ENCODE measurements at regions not wholly inside any gene's neighbourhood (a gene's known extent, or its start where the extent isn't known, plus 50 kb on each side); places are given as distances from the start of the nearest gene placed in this dataset.

GRCh38 chr14:97878206-97878605 is 1081.0 kb downstream of the VRK1 start:
- no peaks in the 10 kb centered on the region for H3K27me3 Mint-ChIP-seq
- H3K4me3 Mint-ChIP-seq = no peak overlapping the region
- ATAC-seq (replicated peaks) = no peak
- H3K27ac Mint-ChIP-seq = no peak overlapping the region
- H3K36me3 Mint-ChIP-seq (ENCODE audit: insufficient read depth) = no peaks in the 10 kb centered on the region
- H3K4me1 Mint-ChIP-seq (ENCODE audit: low read depth in 2 of 2) = peaks cover 4 to 19% of the 10 kb centered on the region in 2 donors
- no peak for DNase-seq
- no peaks in the 10 kb centered on the region for H3K9me3 Mint-ChIP-seq

GRCh38 chr14:97878727-97879126 is 1081.5 kb downstream of the VRK1 start:
- H3K36me3 Mint-ChIP-seq (ENCODE audit: insufficient read depth) = no peaks in the 10 kb centered on the region
- DNase-seq (no peak), ATAC-seq (replicated peaks) (no peak)
- H3K9me3 Mint-ChIP-seq = no peaks in the 10 kb centered on the region
- H3K27me3 Mint-ChIP-seq = no peaks in the 10 kb centered on the region
- no peak overlapping the region for H3K27ac Mint-ChIP-seq
- H3K4me3 Mint-ChIP-seq = no peak overlapping the region
- peaks cover 4 to 19% of the 10 kb centered on the region in 2 donors for H3K4me1 Mint-ChIP-seq (ENCODE audit: low read depth in 2 of 2)

DNA sequence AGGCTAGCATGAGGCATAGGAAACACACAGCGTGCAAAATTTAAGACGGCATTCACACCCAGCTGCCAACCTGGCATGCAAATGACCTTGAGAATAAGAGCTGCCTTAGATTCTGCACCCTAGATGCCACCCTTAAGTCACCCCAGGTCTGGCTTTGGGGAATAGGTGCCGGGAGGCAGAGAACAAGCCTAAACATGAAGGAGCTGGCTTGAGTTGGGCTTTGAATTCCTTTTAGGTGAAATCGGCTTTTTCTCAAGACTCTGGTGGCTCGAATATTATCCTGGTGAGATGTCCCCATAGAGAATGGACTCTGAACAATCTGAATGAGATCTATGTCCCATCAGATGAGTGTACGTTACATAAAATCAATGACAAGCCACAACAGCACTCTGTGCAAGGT is 1090.5 kb downstream of the VRK1 start:
- Mint-ChIP-seq H3K9me3 (no peaks in the 10 kb centered on the region), H3K4me1 (ENCODE audit: low read depth in 2 of 2) (no peaks in the 10 kb centered on the region), H3K27me3 (peaks cover 0 to 8% of the 10 kb centered on the region in 2 donors), H3K36me3 (ENCODE audit: insufficient read depth) (no peaks in the 10 kb centered on the region), H3K27ac (no peak overlapping the region), H3K4me3 (no peak overlapping the region)
- ATAC-seq (replicated peaks) (no peak), DNase-seq (no peak)

DNA sequence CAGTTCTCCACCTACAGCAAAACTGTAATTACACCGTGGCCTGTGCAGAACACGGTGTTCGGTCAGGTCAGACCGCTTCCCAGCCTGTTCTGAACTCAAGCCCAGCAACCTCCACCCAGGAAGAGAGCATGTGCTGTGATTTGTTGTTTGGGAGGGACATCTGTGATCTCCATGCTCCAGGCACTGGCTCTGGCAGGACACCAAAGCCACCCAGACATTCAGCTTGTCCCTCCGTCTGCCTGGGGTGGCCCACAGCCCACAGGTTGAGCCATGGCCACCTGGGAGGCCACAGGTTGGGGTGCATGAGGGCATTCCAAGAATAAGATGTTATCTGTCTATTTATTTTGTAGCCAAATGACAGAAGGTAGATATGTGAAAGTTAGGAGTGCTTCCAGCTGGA is 1091.1 kb downstream of the VRK1 start:
- H3K27ac Mint-ChIP-seq = no peak overlapping the region
- no peaks in the 10 kb centered on the region for H3K36me3 Mint-ChIP-seq (ENCODE audit: insufficient read depth)

DNA sequence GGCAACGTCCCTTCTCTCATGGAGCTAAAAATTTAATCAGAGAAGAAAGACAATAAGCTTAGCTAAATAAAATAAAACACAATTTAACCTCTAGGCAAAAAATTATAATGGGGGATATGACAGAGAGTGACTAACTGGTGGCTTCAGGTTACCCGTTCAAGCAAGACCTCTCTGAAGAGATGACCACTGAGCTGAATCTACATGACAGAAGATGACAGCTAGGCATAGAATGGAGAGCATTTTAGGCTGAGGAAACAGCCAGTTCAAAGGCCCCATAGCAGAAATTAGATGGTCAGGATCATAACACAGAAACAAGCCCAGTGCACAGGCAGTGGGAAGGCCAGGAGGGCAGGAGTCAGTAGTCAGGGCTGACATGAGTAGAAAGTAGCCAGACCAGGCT is 1094.3 kb downstream of the VRK1 start:
- H3K27me3 Mint-ChIP-seq = peaks cover 0 to 8% of the 10 kb centered on the region in 2 donors
- H3K4me1 Mint-ChIP-seq (ENCODE audit: low read depth in 2 of 2) = no peaks in the 10 kb centered on the region
- H3K27ac Mint-ChIP-seq = peak overlapping the region in 1 of 2 donors; percentile 13
- H3K9me3 Mint-ChIP-seq = no peaks in the 10 kb centered on the region
- no peak overlapping the region for H3K4me3 Mint-ChIP-seq
- no peaks in the 10 kb centered on the region for H3K36me3 Mint-ChIP-seq (ENCODE audit: insufficient read depth)
- DNase-seq = no peak
- ATAC-seq (replicated peaks) = no peak

More for the DNA sequence above, 1091.1 kb downstream of the VRK1 start:
- Mint-ChIP-seq H3K27me3 (peaks cover 0 to 8% of the 10 kb centered on the region in 2 donors), H3K4me1 (ENCODE audit: low read depth in 2 of 2) (no peaks in the 10 kb centered on the region), H3K9me3 (no peaks in the 10 kb centered on the region), H3K4me3 (no peak overlapping the region)
- no peak for DNase-seq
- no peak for ATAC-seq (replicated peaks)

DNA sequence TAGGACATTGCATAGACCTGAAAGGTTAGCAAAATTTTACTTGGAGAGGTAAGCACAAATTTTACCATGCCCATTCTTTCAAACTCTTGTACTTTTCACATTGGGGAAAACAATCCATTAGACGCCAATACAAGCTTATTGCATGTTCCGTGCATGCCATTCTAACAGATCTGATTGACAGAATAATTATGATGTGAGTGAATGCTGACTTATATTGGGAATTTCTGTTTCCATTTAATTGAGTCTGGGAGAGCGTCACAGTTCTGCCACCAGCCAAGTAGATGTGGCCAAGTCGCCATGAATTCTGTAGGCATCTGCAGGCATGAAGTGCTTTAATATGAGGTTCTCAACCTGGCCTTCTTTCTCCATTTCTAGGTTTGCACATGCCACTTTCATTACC is 1097.4 kb downstream of the VRK1 start:
- ATAC-seq (replicated peaks) (no peak), DNase-seq (no peak)
- Mint-ChIP-seq H3K27ac (no peak overlapping the region), H3K9me3 (no peaks in the 10 kb centered on the region), H3K4me1 (ENCODE audit: low read depth in 2 of 2) (no peaks in the 10 kb centered on the region), H3K27me3 (no peaks in the 10 kb centered on the region), H3K36me3 (ENCODE audit: insufficient read depth) (no peaks in the 10 kb centered on the region), H3K4me3 (no peak overlapping the region)

- peaks cover 0 to 3% of the 10 kb centered on the region in 2 donors for H3K27me3 Mint-ChIP-seq
- H3K4me1 Mint-ChIP-seq (ENCODE audit: low read depth in 2 of 2) = no peaks in the 10 kb centered on the region
- no peak overlapping the region for H3K4me3 Mint-ChIP-seq
- ATAC-seq (replicated peaks) (no peak), DNase-seq (no peak)
- no peak overlapping the region for H3K27ac Mint-ChIP-seq
- no peaks in the 10 kb centered on the region for H3K9me3 Mint-ChIP-seq
- H3K36me3 Mint-ChIP-seq (ENCODE audit: insufficient read depth) = no peaks in the 10 kb centered on the region
These were observed 1103.1 kb downstream of the VRK1 start for GRCh38 chr14:97900196-97900854.

- no peak for DNase-seq
These were observed 1105.4 kb downstream of the VRK1 start for GRCh38 chr14:97902630-97903029.

DNA sequence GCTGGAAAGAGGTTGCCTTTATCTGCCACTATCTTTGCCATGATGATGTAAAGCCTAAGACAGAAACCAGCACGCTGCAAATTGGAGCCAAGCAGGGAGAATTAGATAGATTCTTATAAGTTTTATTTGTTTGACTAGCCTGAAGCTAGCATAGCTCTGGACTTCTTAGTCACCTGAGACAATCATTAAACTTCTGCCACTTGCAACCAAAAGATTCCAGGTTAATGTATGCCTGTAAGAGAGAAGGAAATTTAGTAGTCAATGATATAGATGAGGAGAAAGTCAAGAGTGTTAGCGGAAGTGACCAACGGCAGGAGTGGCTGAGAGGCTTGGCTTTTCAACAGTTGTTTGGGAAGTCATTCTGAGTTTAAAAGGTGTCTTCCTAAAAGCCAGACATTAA is 1106.6 kb downstream of the VRK1 start:
- ATAC-seq (replicated peaks) (no peak), DNase-seq (no peak)
- Mint-ChIP-seq H3K4me3 (no peak overlapping the region), H3K9me3 (no peaks in the 10 kb centered on the region), H3K27me3 (peaks cover 5 to 29% of the 10 kb centered on the region in 2 donors), H3K27ac (no peak overlapping the region), H3K36me3 (ENCODE audit: insufficient read depth) (no peaks in the 10 kb centered on the region), H3K4me1 (ENCODE audit: low read depth in 2 of 2) (no peaks in the 10 kb centered on the region)

More at GRCh38 chr14:97902630-97903029, 1105.4 kb downstream of the VRK1 start:
- H3K4me1 Mint-ChIP-seq (ENCODE audit: low read depth in 2 of 2) = no peaks in the 10 kb centered on the region
- no peak overlapping the region for H3K27ac Mint-ChIP-seq
- H3K4me3 Mint-ChIP-seq = no peak overlapping the region
- no peaks in the 10 kb centered on the region for H3K9me3 Mint-ChIP-seq
- peaks cover 5 to 20% of the 10 kb centered on the region in 2 donors for H3K27me3 Mint-ChIP-seq
- H3K36me3 Mint-ChIP-seq (ENCODE audit: insufficient read depth) = no peaks in the 10 kb centered on the region
- no peak for ATAC-seq (replicated peaks)

GRCh38 chr14:97912217-97912616 is 1115.0 kb downstream of the VRK1 start:
- DNase-seq (no peak), ATAC-seq (replicated peaks) (no peak)
- peaks cover 10 to 50% of the 10 kb centered on the region in 2 donors for H3K27me3 Mint-ChIP-seq
- no peak overlapping the region for H3K27ac Mint-ChIP-seq
- no peaks in the 10 kb centered on the region for H3K36me3 Mint-ChIP-seq (ENCODE audit: insufficient read depth)
- H3K9me3 Mint-ChIP-seq = no peaks in the 10 kb centered on the region
- H3K4me3 Mint-ChIP-seq = no peak overlapping the region
- peaks cover 0 to 1% of the 10 kb centered on the region in 2 donors for H3K4me1 Mint-ChIP-seq (ENCODE audit: low read depth in 2 of 2)

DNA sequence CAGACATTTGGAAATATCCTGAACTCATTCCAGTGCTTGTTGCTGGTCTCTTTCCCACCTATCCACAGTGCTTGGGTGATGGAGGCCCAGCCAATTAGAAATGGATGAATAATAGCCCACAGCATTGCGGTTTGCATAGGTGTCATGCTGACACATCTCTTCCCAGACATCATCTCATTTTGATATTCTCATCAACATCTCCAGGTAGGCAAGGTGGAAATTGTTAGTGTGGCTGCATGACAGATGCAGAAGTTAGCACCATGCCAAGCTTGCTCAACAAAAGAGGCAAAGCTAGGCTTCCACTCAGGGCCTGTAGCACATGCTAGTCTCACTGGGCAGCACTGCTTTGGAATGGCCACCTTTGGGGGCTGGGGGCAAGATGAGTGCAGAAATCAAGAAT is 1118.9 kb downstream of the VRK1 start:
- no peak for ATAC-seq (replicated peaks)
- Mint-ChIP-seq H3K4me1 (ENCODE audit: low read depth in 2 of 2) (peaks cover 4 to 7% of the 10 kb centered on the region in 2 donors), H3K4me3 (no peak overlapping the region), H3K27me3 (peaks cover 5 to 22% of the 10 kb centered on the region in 2 donors), H3K27ac (no peak overlapping the region), H3K9me3 (no peaks in the 10 kb centered on the region), H3K36me3 (ENCODE audit: insufficient read depth) (no peaks in the 10 kb centered on the region)
- DNase-seq = no peak

DNA sequence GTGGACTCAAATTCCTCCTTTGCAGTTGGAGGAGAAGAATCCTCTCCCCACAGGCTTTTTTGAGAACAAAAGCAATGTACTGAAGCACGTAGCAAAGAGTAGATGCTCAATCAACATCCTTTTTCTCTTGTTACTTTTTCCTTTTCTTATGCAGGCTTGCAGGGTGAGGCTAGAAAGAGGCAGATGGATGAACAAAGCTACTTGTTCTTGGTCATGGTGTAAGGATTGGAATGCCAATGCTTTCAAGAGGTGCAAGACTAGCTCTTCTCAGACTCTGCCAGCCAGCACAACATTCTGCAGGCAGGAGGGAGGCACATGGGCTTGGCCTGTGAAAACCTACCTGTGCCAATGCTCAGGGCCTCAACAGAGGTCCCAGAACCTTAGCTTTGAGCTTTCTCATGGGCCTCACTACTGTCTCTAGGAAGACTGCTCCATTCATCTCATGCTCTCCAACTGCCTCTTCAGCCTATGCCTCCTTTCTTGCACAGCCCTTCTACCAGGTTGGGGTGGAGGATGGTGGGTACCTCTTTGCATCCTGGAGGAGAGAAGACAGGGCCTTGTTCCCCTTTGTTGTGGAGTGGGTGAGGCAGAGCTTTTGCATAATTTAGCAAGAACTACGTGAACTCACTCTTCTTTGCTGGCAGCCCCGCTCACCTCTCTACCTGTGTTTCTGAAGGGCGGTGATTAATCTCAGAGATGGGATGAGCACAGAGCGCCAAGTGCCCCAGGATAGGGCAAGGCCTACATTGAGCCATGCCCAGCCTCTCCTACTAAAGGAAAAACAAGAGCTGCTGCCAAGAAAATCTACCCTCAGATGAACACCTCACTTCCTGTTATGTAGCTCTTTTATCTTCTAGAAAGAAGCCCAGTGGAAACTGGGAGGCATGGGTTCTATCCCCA is 1119.7 kb downstream of the VRK1 start:
- no peak for DNase-seq
- Mint-ChIP-seq H3K36me3 (ENCODE audit: insufficient read depth) (no peaks in the 10 kb centered on the region), H3K9me3 (no peaks in the 10 kb centered on the region), H3K4me1 (ENCODE audit: low read depth in 2 of 2) (peaks cover 4 to 7% of the 10 kb centered on the region in 2 donors), H3K27me3 (peaks cover 5 to 14% of the 10 kb centered on the region in 2 donors), H3K4me3 (no peak overlapping the region), H3K27ac (peak overlapping the region in 1 of 2 donors; percentile 36)
- ATAC-seq (replicated peaks) = no peak

GRCh38 chr14:97920201-97920600 is 1123.0 kb downstream of the VRK1 start:
- peaks cover 4 to 7% of the 10 kb centered on the region in 2 donors for H3K4me1 Mint-ChIP-seq (ENCODE audit: low read depth in 2 of 2)
- no peaks in the 10 kb centered on the region for H3K9me3 Mint-ChIP-seq
- H3K36me3 Mint-ChIP-seq (ENCODE audit: insufficient read depth) = no peaks in the 10 kb centered on the region
- no peaks in the 10 kb centered on the region for H3K27me3 Mint-ChIP-seq
- DNase-seq (no peak), ATAC-seq (replicated peaks) (no peak)
- no peak overlapping the region for H3K27ac Mint-ChIP-seq
- H3K4me3 Mint-ChIP-seq = no peak overlapping the region

DNA sequence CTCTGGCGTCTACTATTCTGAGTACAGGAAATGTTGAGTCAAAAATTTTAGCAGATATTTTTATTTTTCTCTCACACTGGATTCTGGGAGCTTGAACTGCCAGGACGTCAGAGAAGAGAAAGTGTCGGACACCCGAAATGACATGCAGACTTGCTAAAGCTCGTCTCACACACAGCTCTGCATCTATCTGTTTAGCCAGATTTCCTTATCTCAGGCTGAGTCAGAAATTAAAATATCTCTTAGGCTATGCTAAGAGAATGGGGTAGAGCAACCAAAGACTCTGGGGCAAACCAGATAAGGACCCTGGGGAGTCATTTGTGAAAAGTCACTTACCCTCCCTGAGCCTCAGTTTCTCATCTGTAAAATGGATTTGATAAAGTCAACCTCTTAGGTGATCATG is 1124.1 kb downstream of the VRK1 start:
- no peak overlapping the region for H3K4me3 Mint-ChIP-seq
- ATAC-seq (replicated peaks) (no peak), DNase-seq (no peak)
- no peaks in the 10 kb centered on the region for H3K36me3 Mint-ChIP-seq (ENCODE audit: insufficient read depth)
- no peak overlapping the region for H3K27ac Mint-ChIP-seq
- H3K4me1 Mint-ChIP-seq (ENCODE audit: low read depth in 2 of 2) = peaks cover 13 to 14% of the 10 kb centered on the region in 2 donors
- H3K27me3 Mint-ChIP-seq = no peaks in the 10 kb centered on the region
- H3K9me3 Mint-ChIP-seq = no peaks in the 10 kb centered on the region
